Ishikawa (cell line): ENCODE measurements at regions not wholly inside any gene's neighbourhood (a gene's known extent, or its start where the extent isn't known, plus 50 kb on each side); places are given as distances from the start of the nearest gene placed in this dataset.

Experiments
- CEBPB ChIP-seq: IDR thresholded peaks from 2 replicates; pipeline ENCODE4 v1.6.1; 2012
- CREB1 ChIP-seq: IDR thresholded peaks from 2 replicates; pipeline ENCODE4 v1.6.1; 2012; ENCODE audit warnings: low read depth
- EGR1 ChIP-seq: IDR thresholded peaks from 2 replicates; pipeline ENCODE4 v1.6.1; 2012
- EP300 ChIP-seq: IDR thresholded peaks from 2 replicates; pipeline ENCODE4 v1.6.1; 2012; ENCODE audit warnings: borderline replicate concordance
- FOXM1 ChIP-seq: IDR thresholded peaks from 2 replicates; pipeline ENCODE4 v1.6.1; 2012; ENCODE audit warnings: low read depth, borderline replicate concordance
- MAX ChIP-seq: IDR thresholded peaks from 2 replicates; pipeline ENCODE4 v1.6.1; 2012
- NFIC ChIP-seq: IDR thresholded peaks from 2 replicates; pipeline ENCODE4 v1.6.1; 2012
- RAD21 ChIP-seq: IDR thresholded peaks from 2 replicates; pipeline ENCODE4 v1.6.1; 2012; ENCODE audit warnings: low read depth
- REST ChIP-seq: IDR thresholded peaks from 2 replicates; pipeline ENCODE4 v1.6.1; 2012; ENCODE audit warnings: low read depth, mild to moderate bottlenecking
- TAF1 ChIP-seq: IDR thresholded peaks from 2 replicates; pipeline ENCODE4 v1.6.1; 2012; ENCODE audit warnings: low read depth, mild to moderate bottlenecking
- TCF12 ChIP-seq: IDR thresholded peaks from 2 replicates; pipeline ENCODE4 v1.6.1; 2012; ENCODE audit warnings: low read depth
- TEAD4 ChIP-seq: IDR thresholded peaks from 2 replicates; pipeline ENCODE4 v1.6.1; 2012
- USF1 ChIP-seq: IDR thresholded peaks from 2 replicates; pipeline ENCODE4 v1.6.1; 2012
- YY1 ChIP-seq: IDR thresholded peaks from 2 replicates; pipeline ENCODE4 v1.6.1; 2012; ENCODE audit warnings: low read depth
- ZBTB7A ChIP-seq: IDR thresholded peaks from 2 replicates; pipeline ENCODE4 v1.6.1; 2012; ENCODE audit warnings: low read depth

GRCh38 chr4:125837493-125838201, 522.9 kb downstream of the FAT4 start:
- TF ChIP-seq ZBTB7A (no peak), TCF12 (no peak), USF1 (no peak), TAF1 (no peak), NFIC (no peak), EGR1 (no peak), MAX (no peak), REST (no peak)

GRCh38 chr4:125838202-125838601, 523.4 kb downstream of the FAT4 start:
- TF ChIP-seq TEAD4: no peak

- no peak for TF ChIP-seq CREB1
- TF ChIP-seq NFIC: no peak
- no peak for TF ChIP-seq MAX
- TF ChIP-seq USF1: no peak
- TF ChIP-seq EP300: no peak
- TF ChIP-seq ZBTB7A: no peak
- TF ChIP-seq TEAD4: no peak
- no peak for TF ChIP-seq CEBPB
- no peak for TF ChIP-seq YY1
- TF ChIP-seq REST: no peak
- no peak for TF ChIP-seq FOXM1
- no peak for TF ChIP-seq RAD21
- no peak for TF ChIP-seq TAF1
- TF ChIP-seq TCF12: no peak
- TF ChIP-seq EGR1: no peak
Observed at GRCh38 chr4:125838924-125839323, 524.2 kb downstream of the FAT4 start.

- no peak for TF ChIP-seq EGR1
- no peak for TF ChIP-seq ZBTB7A
- no peak for TF ChIP-seq FOXM1
- TF ChIP-seq TAF1: no peak
- no peak for TF ChIP-seq MAX
- TF ChIP-seq RAD21: no peak
- TF ChIP-seq TEAD4: no peak
- TF ChIP-seq TCF12: no peak
- TF ChIP-seq CEBPB: no peak
- TF ChIP-seq REST: no peak
- no peak for TF ChIP-seq NFIC
- no peak for TF ChIP-seq CREB1
- no peak for TF ChIP-seq YY1
- no peak for TF ChIP-seq EP300
- TF ChIP-seq USF1: no peak
Observed at GRCh38 chr4:125843947-125844346, 529.2 kb downstream of the FAT4 start.
